ENCODE measurements at regions not wholly inside any gene's neighbourhood (a gene's known extent, or its start where the extent isn't known, plus 50 kb on each side); places are given as distances from the start of the nearest gene placed in this dataset.

GRCh38 chr2:156242874-156243273 is 89.6 kb downstream of the NR4A2 start:
- no peak for TF ChIP-seq CTCF (IDR thresholded peaks at IDR 0.05; ENCODE audit: low read depth, low read length)
- TF ChIP-seq MYC (IDR thresholded peaks at IDR 0.05; ENCODE audit: low read depth, low read length), result no peak
- no peak for TF ChIP-seq POLR2A (IDR thresholded peaks at IDR 0.05; ENCODE audit: extremely low read depth, insufficient read length)

Data from NB4 (cell line).